Neuronal stem cell (in vitro differentiated cells): ENCODE measurements at regions not wholly inside any gene's neighbourhood (a gene's known extent, or its start where the extent isn't known, plus 50 kb on each side); places are given as distances from the start of the nearest gene placed in this dataset.
"Not testable (repeated sequence)": the region's sequence is repeated elsewhere in the genome, so short reads cannot be mapped to it uniquely, and the experiment has no call there.

Experiments
- DNase-seq: peaks from one replicate; pipeline ENCODE4 v3.0.0-alpha.2; 2013; ENCODE audit warnings: low spot score
- H2AFZ ChIP-seq: one replicate; pipeline ENCODE4 v1.6.1; 2013; ENCODE audit warnings: mild to moderate bottlenecking, low read length, inconsistent platforms
- H2AK5ac ChIP-seq: 2 replicates; pipeline ENCODE4 v1.6.1; 2013; ENCODE audit warnings: low read depth, mild to moderate bottlenecking, inconsistent platforms, low read length, moderate library complexity, mixed read lengths
- H2BK120ac ChIP-seq: 2 replicates; pipeline ENCODE4 v1.6.1; 2013; ENCODE audit warnings: low read depth, mild to moderate bottlenecking, inconsistent platforms, low read length, moderate library complexity, mixed read lengths
- H2BK12ac ChIP-seq: one replicate; pipeline ENCODE4 v1.6.1; 2013; ENCODE audit warnings: low read length, inconsistent platforms
- H2BK15ac ChIP-seq: 2 replicates; pipeline ENCODE4 v1.6.1; 2013; ENCODE audit warnings: mild to moderate bottlenecking, low read length, inconsistent platforms, mixed read lengths
- H2BK5ac ChIP-seq: one replicate; pipeline ENCODE4 v1.6.1; 2013; ENCODE audit warnings: inconsistent platforms, mild to moderate bottlenecking, low read length, moderate library complexity
- H3K14ac ChIP-seq: one replicate; pipeline ENCODE4 v1.6.1; 2013; ENCODE audit warnings: low read length, inconsistent platforms
- H3K18ac ChIP-seq: 2 replicates; pipeline ENCODE4 v1.6.1; 2013; ENCODE audit warnings: low read length, inconsistent platforms
- H3K23ac ChIP-seq: 2 replicates; pipeline ENCODE4 v1.6.1; 2013; ENCODE audit warnings: low read depth, mild to moderate bottlenecking, mixed read lengths, low read length, inconsistent platforms; ENCODE audit not compliant: poor library complexity
- H3K27ac ChIP-seq: replicated peaks from 3 replicates; pipeline ENCODE4 v1.5.1; 2013; ENCODE audit warnings: low read length, inconsistent platforms
- H3K27me3 ChIP-seq, 3 experiments: 2 replicates each; pipeline ENCODE4 v1.6.1; 2013; ENCODE audit warnings: low read length in 3 of 3, mild to moderate bottlenecking in 2 of 3, inconsistent platforms in 1 of 3, low read depth in 1 of 3, mixed read lengths in 1 of 3, moderate library complexity in 1 of 3; ENCODE audit not compliant: control insufficient read depth in 3 of 3, insufficient read depth in 3 of 3
- H3K36me3 ChIP-seq, 2 donors: replicated peaks in 1 of 2; 2 replicates each; pipeline ENCODE4 v1.6.1; 2013; ENCODE audit warnings: low read length in 2 of 2; ENCODE audit not compliant: control insufficient read depth in 2 of 2, insufficient read depth in 2 of 2
- H3K4ac ChIP-seq: 2 replicates; pipeline ENCODE4 v1.6.1; 2013; ENCODE audit warnings: inconsistent platforms, mild to moderate bottlenecking, low read length, moderate library complexity
- H3K4me1 ChIP-seq, 2 donors: 1 replicate in 1 of 2; 2 replicates in 1 of 2; pipeline ENCODE4 v1.6.1; 2013; ENCODE audit warnings: low read length in 2 of 2, low read depth in 1 of 2; ENCODE audit not compliant: control insufficient read depth in 2 of 2, insufficient read depth in 1 of 2
- H3K4me2 ChIP-seq: one replicate; pipeline ENCODE4 v1.6.1; 2013; ENCODE audit warnings: mild to moderate bottlenecking, low read length, inconsistent platforms; ENCODE audit not compliant: insufficient read depth, poor library complexity, severe bottlenecking
- H3K4me3 ChIP-seq, 2 donors: 2 replicates each; pipeline ENCODE4 v1.5.1; 2013; ENCODE audit warnings: low read length in 2 of 2, mild to moderate bottlenecking in 2 of 2, inconsistent platforms in 1 of 2, moderate library complexity in 1 of 2
- H3K79me1 ChIP-seq: one replicate; pipeline ENCODE4 v1.6.1; 2013; ENCODE audit warnings: low read depth, mild to moderate bottlenecking, inconsistent platforms, low read length, moderate library complexity
- H3K9ac ChIP-seq: one replicate; pipeline ENCODE4 v1.6.1; 2013; ENCODE audit warnings: mild to moderate bottlenecking, low read depth, low read length, inconsistent platforms; ENCODE audit not compliant: poor library complexity
- H3K9me3 ChIP-seq, 2 donors: replicated peaks in 1 of 2; 2 replicates each; pipeline versions ENCODE3 to v1.6.1; 2013; ENCODE audit warnings: low read length in 2 of 2, mild to moderate bottlenecking in 2 of 2, inconsistent platforms in 1 of 2, low read depth in 1 of 2, mixed read lengths in 1 of 2, moderate library complexity in 1 of 2; ENCODE audit not compliant: control insufficient read depth in 2 of 2, insufficient read depth in 1 of 2
- H4K8ac ChIP-seq: one replicate; pipeline ENCODE4 v1.6.1; 2013; ENCODE audit warnings: low read depth, mild to moderate bottlenecking, inconsistent platforms, low read length, moderate library complexity
- H4K91ac ChIP-seq: one replicate; pipeline ENCODE4 v1.6.1; 2013; ENCODE audit warnings: low read length, low read depth, mild to moderate bottlenecking, inconsistent platforms; ENCODE audit not compliant: poor library complexity
- WGBS, 2 donors: extraction: QIAGEN DNeasy Blood & Tissue Kit; methylation state at CpG; one replicate each; pipeline ENCODE4 v1.1.7; 2013; ENCODE audit warnings: missing lambda C conversion rate in 2 of 2, mixed read lengths in 1 of 2; ENCODE audit not compliant: insufficient read length in 2 of 2, insufficient replicate concordance in 1 of 2; ENCODE audit errors: extremely low coverage in 2 of 2; 5-methylcytosine and 5-hydroxymethylcytosine counted together

GRCh38 chr2:59157908-59158307, 916.8 kb upstream of the FANCL start:
- H3K18ac ChIP-seq, H3K4me2 ChIP-seq, H3K27me3 ChIP-seq, H3K23ac ChIP-seq, DNase-seq, H3K4me1 ChIP-seq, H2BK15ac ChIP-seq, H2BK5ac ChIP-seq, H2AK5ac ChIP-seq, H3K79me1 ChIP-seq, H2AFZ ChIP-seq, H4K91ac ChIP-seq, H3K9me3 ChIP-seq, H3K4me3 ChIP-seq, H3K14ac ChIP-seq, H3K36me3 ChIP-seq, H3K4ac ChIP-seq, H2BK12ac ChIP-seq, H3K9ac ChIP-seq, H2BK120ac ChIP-seq, H3K27ac ChIP-seq, H4K8ac ChIP-seq: not testable (repeated sequence)
- no CpG with 5 or more reads among the region's 1 CpG for WGBS, 2 donors

DNA sequence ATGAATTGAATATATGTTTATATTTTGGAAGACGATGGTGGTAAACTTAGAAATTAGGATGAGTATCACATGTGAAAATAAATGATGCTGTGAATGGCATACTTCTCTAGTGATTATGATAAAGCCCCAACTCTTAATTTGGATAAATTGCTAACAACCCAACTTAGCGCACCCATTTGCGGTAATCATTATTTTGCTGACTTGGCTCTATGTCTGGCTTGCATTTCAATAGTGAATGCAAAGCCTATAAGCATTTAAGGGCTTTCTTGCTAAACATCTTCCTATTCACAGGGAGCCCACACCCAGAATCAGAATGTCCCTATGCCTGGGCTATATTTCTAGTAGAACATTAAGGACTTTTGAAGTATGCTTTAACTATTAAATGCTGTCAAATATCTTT, 910.7 kb upstream of the FANCL start:
- H2BK120ac ChIP-seq = no peak overlapping the region
- no CpG with 5 or more reads among the region's 3 CpGs for WGBS, 2 donors

DNA sequence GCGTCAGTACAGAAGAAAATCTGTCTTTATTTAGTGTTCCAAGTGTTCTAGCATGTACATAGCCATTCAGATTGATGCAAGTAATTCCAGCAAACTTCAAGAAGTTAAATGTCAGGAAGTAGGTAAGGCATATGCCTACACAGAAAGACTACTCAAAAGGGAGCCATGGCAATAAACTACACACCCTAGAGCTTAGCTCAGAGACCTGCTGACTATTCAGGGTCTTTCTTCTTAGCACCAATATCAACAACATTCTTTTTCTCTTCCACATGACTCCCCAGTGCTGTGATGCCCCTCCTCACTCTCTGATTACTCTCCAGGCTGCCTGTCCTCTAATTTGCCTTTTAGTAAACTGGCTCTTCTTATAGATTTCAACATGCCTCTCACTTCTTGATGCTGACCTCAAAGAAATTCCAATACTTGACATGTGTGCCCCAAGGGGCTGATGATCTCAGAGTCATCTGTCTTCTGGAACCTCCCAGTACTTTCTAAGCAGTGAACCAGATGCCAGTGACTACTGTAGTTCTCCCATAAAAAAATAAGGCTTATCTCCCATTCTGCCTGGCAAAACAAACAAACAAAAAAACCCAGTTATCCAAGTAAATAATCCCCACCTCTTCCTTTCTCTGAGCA, 909.2 kb upstream of the FANCL start:
- no CpG with 5 or more reads among the region's 1 CpG for WGBS, 2 donors
- Histone ChIP-seq H2BK15ac (no peak overlapping the region), H3K14ac (no peak overlapping the region), H2BK12ac (no peak overlapping the region), H4K8ac (no peak overlapping the region), H3K9me3 (no peaks in the 10 kb centered on the region), H3K4me3 (no peak overlapping the region), H3K4me2 (no peak overlapping the region), H3K79me1 (no peaks in the 10 kb centered on the region), H2AK5ac (no peak overlapping the region), H3K23ac (no peak overlapping the region), H3K27ac (no peak overlapping the region), H2AFZ (no peak overlapping the region), H3K27me3 (no peaks in the 10 kb centered on the region), H3K36me3 (no peaks in the 10 kb centered on the region), H2BK5ac (no peak overlapping the region), H4K91ac (no peak overlapping the region), H3K4ac (no peak overlapping the region), H3K4me1 (no peaks in the 10 kb centered on the region), H3K9ac (no peak overlapping the region), H2BK120ac (no peak overlapping the region), H3K18ac (no peak overlapping the region)
- DNase-seq = no peak

More for the DNA sequence above, 910.7 kb upstream of the FANCL start:
- no peak overlapping the region for H2BK12ac ChIP-seq
- no peak overlapping the region for H3K27ac ChIP-seq
- no peak overlapping the region for H3K18ac ChIP-seq
- no peak for DNase-seq
- H3K4me1 ChIP-seq = no peaks in the 10 kb centered on the region
- H3K9ac ChIP-seq = no peak overlapping the region
- H3K9me3 ChIP-seq = no peaks in the 10 kb centered on the region
- H3K14ac ChIP-seq = no peak overlapping the region
- no peak overlapping the region for H2AFZ ChIP-seq
- H2BK15ac ChIP-seq = no peak overlapping the region
- no peak overlapping the region for H4K91ac ChIP-seq
- no peak overlapping the region for H3K4me2 ChIP-seq
- H3K4me3 ChIP-seq = no peak overlapping the region
- H3K36me3 ChIP-seq = no peaks in the 10 kb centered on the region
- no peaks in the 10 kb centered on the region for H3K27me3 ChIP-seq
- H3K79me1 ChIP-seq = no peaks in the 10 kb centered on the region
- no peak overlapping the region for H3K23ac ChIP-seq
- no peak overlapping the region for H2AK5ac ChIP-seq
- no peak overlapping the region for H4K8ac ChIP-seq
- H3K4ac ChIP-seq = no peak overlapping the region
- H2BK5ac ChIP-seq = no peak overlapping the region

DNA sequence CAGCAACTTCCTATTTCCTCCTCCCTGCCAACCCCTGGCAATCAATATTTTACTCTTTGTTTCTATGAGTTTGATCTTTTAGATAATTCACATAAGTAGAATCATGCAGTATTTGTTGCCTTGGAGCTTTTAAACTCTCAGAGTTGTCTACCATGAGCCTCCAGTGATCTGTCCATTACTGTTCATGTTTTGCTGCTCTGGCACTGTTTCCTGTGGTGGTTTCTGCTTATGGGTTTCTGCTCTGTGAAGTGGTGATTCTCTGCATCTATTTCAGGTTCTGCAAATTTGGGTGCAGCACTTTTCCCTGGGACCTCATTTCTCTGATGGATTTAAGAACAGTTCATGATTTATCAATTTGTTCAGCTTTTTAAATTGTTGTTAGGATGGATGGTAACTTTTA, 908.1 kb upstream of the FANCL start:
- Histone ChIP-seq H3K27ac (no peak overlapping the region), H3K4ac (no peak overlapping the region), H3K79me1 (no peaks in the 10 kb centered on the region), H4K8ac (no peak overlapping the region), H2BK12ac (no peak overlapping the region), H3K4me1 (no peaks in the 10 kb centered on the region), H2BK120ac (no peak overlapping the region), H2AFZ (no peak overlapping the region), H2AK5ac (no peak overlapping the region), H3K4me3 (no peak overlapping the region), H2BK15ac (no peak overlapping the region), H4K91ac (no peak overlapping the region), H3K27me3 (no peaks in the 10 kb centered on the region), H3K14ac (no peak overlapping the region), H3K4me2 (no peak overlapping the region), H3K18ac (no peak overlapping the region), H3K36me3 (no peaks in the 10 kb centered on the region), H3K9me3 (no peaks in the 10 kb centered on the region), H3K23ac (no peak overlapping the region), H3K9ac (no peak overlapping the region), H2BK5ac (no peak overlapping the region)
- no peak for DNase-seq
